ENCODE measurements at regions not wholly inside any gene's neighbourhood (a gene's known extent, or its start where the extent isn't known, plus 50 kb on each side); places are given as distances from the start of the nearest gene placed in this dataset.

GRCh38 chr2:196478588-196478987, 160.9 kb upstream of the CCDC150 start:
- H3K27ac ChIP-seq (ENCODE audit: low read depth, low read length), result no peak overlapping the region
- no peaks in the 10 kb centered on the region for H3K9me3 ChIP-seq (ENCODE audit: control insufficient read depth in 5 of 5, low read length in 5 of 5)
- no peaks in the 10 kb centered on the region for H3K36me3 ChIP-seq (ENCODE audit: control insufficient read depth in 5 of 5, insufficient read depth in 5 of 5, low read length in 5 of 5)
- H3K4me3 ChIP-seq (ENCODE audit: low read depth in 1 of 5, low read length in 5 of 5), result no peak overlapping the region
- H3K4me1 ChIP-seq (ENCODE audit: control insufficient read depth in 5 of 5, insufficient read depth in 5 of 5, low read length in 5 of 5), result peaks cover 0 to 6% (median 4%) of the 10 kb centered on the region in 5 donors
- no peak overlapping the region for H3K9ac ChIP-seq (ENCODE audit: low read length in 5 of 5)
- H3K27me3 ChIP-seq (ENCODE audit: control insufficient read depth in 5 of 5, insufficient read depth in 4 of 5, low read length in 5 of 5), result peaks cover 0 to 3% (median 0%) of the 10 kb centered on the region in 5 donors

- peaks cover 0 to 5% (median 3%) of the 10 kb centered on the region in 5 donors for H3K4me1 ChIP-seq (ENCODE audit: control insufficient read depth in 5 of 5, insufficient read depth in 5 of 5, low read length in 5 of 5)
- H3K4me3 ChIP-seq (ENCODE audit: low read depth in 1 of 5, low read length in 5 of 5), result no peak overlapping the region
- H3K27me3 ChIP-seq (ENCODE audit: control insufficient read depth in 5 of 5, insufficient read depth in 4 of 5, low read length in 5 of 5), result peaks cover 0 to 3% (median 0%) of the 10 kb centered on the region in 5 donors
- no peaks in the 10 kb centered on the region for H3K9me3 ChIP-seq (ENCODE audit: control insufficient read depth in 5 of 5, low read length in 5 of 5)
- no peaks in the 10 kb centered on the region for H3K36me3 ChIP-seq (ENCODE audit: control insufficient read depth in 5 of 5, insufficient read depth in 5 of 5, low read length in 5 of 5)
- H3K27ac ChIP-seq (ENCODE audit: low read depth, low read length), result no peak overlapping the region
- H3K9ac ChIP-seq (ENCODE audit: low read length in 5 of 5), result no peak overlapping the region
Measured at GRCh38 chr2:196479350-196479749, 160.2 kb upstream of the CCDC150 start.

- Histone ChIP-seq H3K27me3 (ENCODE audit: control insufficient read depth in 5 of 5, insufficient read depth in 4 of 5, low read length in 5 of 5) (peaks cover 0 to 3% (median 0%) of the 10 kb centered on the region in 5 donors), H3K36me3 (ENCODE audit: control insufficient read depth in 5 of 5, insufficient read depth in 5 of 5, low read length in 5 of 5) (no peaks in the 10 kb centered on the region), H3K4me3 (ENCODE audit: low read depth in 1 of 5, low read length in 5 of 5) (no peak overlapping the region), H3K9me3 (ENCODE audit: control insufficient read depth in 5 of 5, low read length in 5 of 5) (no peaks in the 10 kb centered on the region), H3K27ac (ENCODE audit: low read depth, low read length) (no peak overlapping the region), H3K9ac (ENCODE audit: low read length in 5 of 5) (no peak overlapping the region), H3K4me1 (ENCODE audit: control insufficient read depth in 5 of 5, insufficient read depth in 5 of 5, low read length in 5 of 5) (peaks cover 0 to 5% (median 3%) of the 10 kb centered on the region in 5 donors)
Measured at GRCh38 chr2:196480653-196481323, 158.7 kb upstream of the CCDC150 start.

GRCh38 chr2:196481324-196481697, 158.2 kb upstream of the CCDC150 start:
- Histone ChIP-seq H3K4me1 (ENCODE audit: control insufficient read depth in 5 of 5, insufficient read depth in 5 of 5, low read length in 5 of 5) (peaks cover 0 to 6% (median 4%) of the 10 kb centered on the region in 5 donors), H3K36me3 (ENCODE audit: control insufficient read depth in 5 of 5, insufficient read depth in 5 of 5, low read length in 5 of 5) (no peaks in the 10 kb centered on the region), H3K4me3 (ENCODE audit: low read depth in 1 of 5, low read length in 5 of 5) (no peak overlapping the region), H3K9me3 (ENCODE audit: control insufficient read depth in 5 of 5, low read length in 5 of 5) (no peaks in the 10 kb centered on the region), H3K9ac (ENCODE audit: low read length in 5 of 5) (no peak overlapping the region), H3K27me3 (ENCODE audit: control insufficient read depth in 5 of 5, insufficient read depth in 4 of 5, low read length in 5 of 5) (peaks cover 0 to 3% (median 0%) of the 10 kb centered on the region in 5 donors), H3K27ac (ENCODE audit: low read depth, low read length) (no peak overlapping the region)

GRCh38 chr2:196482119-196483065, 157.1 kb upstream of the CCDC150 start:
- no peaks in the 10 kb centered on the region for H3K36me3 ChIP-seq (ENCODE audit: control insufficient read depth in 5 of 5, insufficient read depth in 5 of 5, low read length in 5 of 5)
- no peaks in the 10 kb centered on the region for H3K9me3 ChIP-seq (ENCODE audit: control insufficient read depth in 5 of 5, low read length in 5 of 5)
- H3K4me3 ChIP-seq (ENCODE audit: low read depth in 1 of 5, low read length in 5 of 5), result no peak overlapping the region
- H3K27ac ChIP-seq (ENCODE audit: low read depth, low read length), result no peak overlapping the region
- peaks cover 0 to 3% (median 0%) of the 10 kb centered on the region in 5 donors for H3K27me3 ChIP-seq (ENCODE audit: control insufficient read depth in 5 of 5, insufficient read depth in 4 of 5, low read length in 5 of 5)
- no peak overlapping the region for H3K9ac ChIP-seq (ENCODE audit: low read length in 5 of 5)
- H3K4me1 ChIP-seq (ENCODE audit: control insufficient read depth in 5 of 5, insufficient read depth in 5 of 5, low read length in 5 of 5), result peaks cover 0 to 6% (median 4%) of the 10 kb centered on the region in 5 donors

GRCh38 chr2:196486146-196486545, 153.4 kb upstream of the CCDC150 start:
- Histone ChIP-seq H3K4me1 (ENCODE audit: control insufficient read depth in 5 of 5, insufficient read depth in 5 of 5, low read length in 5 of 5) (peaks cover 0 to 5% (median 3%) of the 10 kb centered on the region in 5 donors), H3K27ac (ENCODE audit: low read depth, low read length) (peak overlapping the region; percentile 1), H3K36me3 (ENCODE audit: control insufficient read depth in 5 of 5, insufficient read depth in 5 of 5, low read length in 5 of 5) (no peaks in the 10 kb centered on the region), H3K4me3 (ENCODE audit: low read depth in 1 of 5, low read length in 5 of 5) (no peak overlapping the region), H3K9me3 (ENCODE audit: control insufficient read depth in 5 of 5, low read length in 5 of 5) (no peaks in the 10 kb centered on the region), H3K27me3 (ENCODE audit: control insufficient read depth in 5 of 5, insufficient read depth in 4 of 5, low read length in 5 of 5) (peaks cover 0 to 3% (median 0%) of the 10 kb centered on the region in 5 donors), H3K9ac (ENCODE audit: low read length in 5 of 5) (no peak overlapping the region)

GRCh38 chr2:196487417-196487816, 152.1 kb upstream of the CCDC150 start:
- H3K9me3 ChIP-seq (ENCODE audit: control insufficient read depth in 5 of 5, low read length in 5 of 5), result no peaks in the 10 kb centered on the region

GRCh38 chr2:196489371-196489770, 150.1 kb upstream of the CCDC150 start:
- H3K9me3 ChIP-seq (ENCODE audit: control insufficient read depth in 5 of 5, low read length in 5 of 5), result peaks cover 0 to 5% (median 0%) of the 10 kb centered on the region in 5 donors
- H3K36me3 ChIP-seq (ENCODE audit: control insufficient read depth in 5 of 5, insufficient read depth in 5 of 5, low read length in 5 of 5), result no peaks in the 10 kb centered on the region
- H3K4me3 ChIP-seq (ENCODE audit: low read depth in 1 of 5, low read length in 5 of 5), result no peak overlapping the region
- no peak overlapping the region for H3K27ac ChIP-seq (ENCODE audit: low read depth, low read length)
- no peak overlapping the region for H3K9ac ChIP-seq (ENCODE audit: low read length in 5 of 5)
- H3K4me1 ChIP-seq (ENCODE audit: control insufficient read depth in 5 of 5, insufficient read depth in 5 of 5, low read length in 5 of 5), result peaks cover 0 to 3% (median 0%) of the 10 kb centered on the region in 5 donors
- H3K27me3 ChIP-seq (ENCODE audit: control insufficient read depth in 5 of 5, insufficient read depth in 4 of 5, low read length in 5 of 5), result no peaks in the 10 kb centered on the region

More at GRCh38 chr2:196487417-196487816, 152.1 kb upstream of the CCDC150 start:
- Histone ChIP-seq H3K27me3 (ENCODE audit: control insufficient read depth in 5 of 5, insufficient read depth in 4 of 5, low read length in 5 of 5) (peaks cover 0 to under 1% (median 0%) of the 10 kb centered on the region in 5 donors), H3K9ac (ENCODE audit: low read length in 5 of 5) (no peak overlapping the region), H3K36me3 (ENCODE audit: control insufficient read depth in 5 of 5, insufficient read depth in 5 of 5, low read length in 5 of 5) (no peaks in the 10 kb centered on the region), H3K27ac (ENCODE audit: low read depth, low read length) (peak overlapping the region; percentile 1), H3K4me1 (ENCODE audit: control insufficient read depth in 5 of 5, insufficient read depth in 5 of 5, low read length in 5 of 5) (peaks cover 0 to 3% (median 0%) of the 10 kb centered on the region in 5 donors), H3K4me3 (ENCODE audit: low read depth in 1 of 5, low read length in 5 of 5) (no peak overlapping the region)

GRCh38 chr2:196492946-196493345, 146.6 kb upstream of the CCDC150 start:
- peaks cover 0 to 7% (median 0%) of the 10 kb centered on the region in 5 donors for H3K9me3 ChIP-seq (ENCODE audit: control insufficient read depth in 5 of 5, low read length in 5 of 5)
- H3K27ac ChIP-seq (ENCODE audit: low read depth, low read length), result no peak overlapping the region
- no peaks in the 10 kb centered on the region for H3K4me1 ChIP-seq (ENCODE audit: control insufficient read depth in 5 of 5, insufficient read depth in 5 of 5, low read length in 5 of 5)

GRCh38 chr2:196498962-196499361, 140.6 kb upstream of the CCDC150 start:
- no peaks in the 10 kb centered on the region for H3K27me3 ChIP-seq (ENCODE audit: control insufficient read depth in 5 of 5, insufficient read depth in 4 of 5, low read length in 5 of 5)
- no peaks in the 10 kb centered on the region for H3K36me3 ChIP-seq (ENCODE audit: control insufficient read depth in 5 of 5, insufficient read depth in 5 of 5, low read length in 5 of 5)
- H3K27ac ChIP-seq (ENCODE audit: low read depth, low read length), result no peak overlapping the region
- peaks cover 0 to 14% (median 8%) of the 10 kb centered on the region in 5 donors for H3K9me3 ChIP-seq (ENCODE audit: control insufficient read depth in 5 of 5, low read length in 5 of 5)
- H3K9ac ChIP-seq (ENCODE audit: low read length in 5 of 5), result no peak overlapping the region
- H3K4me3 ChIP-seq (ENCODE audit: low read depth in 1 of 5, low read length in 5 of 5), result no peak overlapping the region
- no peaks in the 10 kb centered on the region for H3K4me1 ChIP-seq (ENCODE audit: control insufficient read depth in 5 of 5, insufficient read depth in 5 of 5, low read length in 5 of 5)

More at GRCh38 chr2:196492946-196493345, 146.6 kb upstream of the CCDC150 start:
- Histone ChIP-seq H3K4me3 (ENCODE audit: low read depth in 1 of 5, low read length in 5 of 5) (no peak overlapping the region), H3K9ac (ENCODE audit: low read length in 5 of 5) (no peak overlapping the region), H3K27me3 (ENCODE audit: control insufficient read depth in 5 of 5, insufficient read depth in 4 of 5, low read length in 5 of 5) (no peaks in the 10 kb centered on the region), H3K36me3 (ENCODE audit: control insufficient read depth in 5 of 5, insufficient read depth in 5 of 5, low read length in 5 of 5) (no peaks in the 10 kb centered on the region)

All from subcutaneous abdominal adipose tissue (tissue), 5 donors.